G401.6 (cell line): ENCODE measurements at regions not wholly inside any gene's neighbourhood (a gene's known extent, or its start where the extent isn't known, plus 50 kb on each side); places are given as distances from the start of the nearest gene placed in this dataset.

Experiments used
- FAIRE-seq: peaks from 2 replicates; lab custom pipeline; 2012; peaks lifted over from hg19 to GRCh38; lab: Jason Lieb, UNC

DNA sequence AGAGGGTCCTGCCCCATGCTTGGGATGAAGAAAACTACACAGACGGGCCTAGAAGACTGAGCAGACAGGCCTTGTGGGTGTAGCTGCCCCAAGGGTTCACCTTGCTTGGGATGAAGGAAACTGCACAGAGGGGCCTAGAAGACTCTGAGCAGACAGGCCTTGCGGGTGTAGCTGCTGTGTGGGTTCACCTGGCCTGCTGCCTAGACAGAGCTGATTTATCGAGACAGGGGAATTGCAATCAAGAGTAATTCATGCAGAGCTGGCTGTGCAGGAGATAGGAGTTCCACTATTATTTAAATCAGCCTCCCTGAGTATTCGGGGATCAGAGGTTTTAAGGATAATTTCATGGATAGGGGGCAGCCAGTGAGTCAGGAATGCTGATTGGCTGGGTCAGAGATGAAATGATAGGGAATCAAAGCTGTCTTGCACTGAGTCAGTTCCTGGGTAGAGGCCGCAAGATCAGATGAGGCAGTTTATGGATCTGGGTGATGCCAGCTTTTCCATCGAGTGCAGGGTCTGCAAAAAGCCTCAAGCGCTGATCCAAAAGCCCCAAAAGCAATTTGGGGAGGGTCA is 341.4 kb downstream of the GALR1 start:
- no peak for FAIRE-seq

DNA sequence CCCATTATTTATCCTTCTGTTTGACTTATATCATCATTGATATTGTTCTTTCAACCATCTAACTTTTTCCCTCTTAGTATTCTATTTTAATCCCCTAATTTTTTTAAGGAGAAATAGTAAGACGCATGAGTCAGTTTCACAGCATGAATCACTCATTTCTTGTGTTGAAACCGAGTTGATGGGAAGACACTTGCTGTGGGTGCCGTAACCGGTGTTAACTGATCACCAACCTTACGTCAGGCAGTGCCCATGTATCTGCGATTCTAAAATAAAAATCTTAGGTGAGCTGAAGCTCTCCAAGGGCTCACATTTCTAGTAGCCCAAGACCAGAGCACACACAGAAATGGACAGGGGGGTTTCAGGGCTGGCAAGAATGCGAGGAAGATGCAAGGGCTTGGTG is 348.1 kb downstream of the GALR1 start:
- FAIRE-seq, result no peak

GRCh38 chr18:77600674-77601073 is 351.0 kb downstream of the GALR1 start:
- no peak for FAIRE-seq

GRCh38 chr18:77601567-77601966 is 351.9 kb downstream of the GALR1 start:
- no peak for FAIRE-seq

DNA sequence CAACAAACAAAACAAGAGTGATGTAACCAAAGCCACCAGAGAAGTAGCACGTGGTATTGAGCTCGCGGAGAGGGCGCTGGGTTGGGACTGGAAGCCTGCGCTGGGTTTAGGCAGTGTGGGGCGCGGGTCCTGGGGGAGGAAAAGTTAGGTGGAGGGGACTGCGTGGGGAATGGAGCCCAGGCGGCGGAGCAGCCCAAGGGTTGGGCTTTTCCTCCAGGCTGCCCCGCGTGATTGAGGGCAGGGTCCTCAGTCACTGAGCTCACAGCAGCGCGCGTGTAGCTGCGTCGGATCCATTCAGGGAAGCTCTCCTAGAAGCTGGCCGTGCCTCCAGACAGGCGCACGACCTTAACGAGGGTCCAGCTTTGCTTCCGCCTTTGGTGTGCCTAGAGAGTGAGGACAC is 357.4 kb downstream of the GALR1 start:
- no peak for FAIRE-seq

- no peak for FAIRE-seq
Observed at GRCh38 chr18:77608807-77609206, 359.2 kb downstream of the GALR1 start.

- no peak for FAIRE-seq
Observed at GRCh38 chr18:77617694-77618093, 368.0 kb downstream of the GALR1 start.

DNA sequence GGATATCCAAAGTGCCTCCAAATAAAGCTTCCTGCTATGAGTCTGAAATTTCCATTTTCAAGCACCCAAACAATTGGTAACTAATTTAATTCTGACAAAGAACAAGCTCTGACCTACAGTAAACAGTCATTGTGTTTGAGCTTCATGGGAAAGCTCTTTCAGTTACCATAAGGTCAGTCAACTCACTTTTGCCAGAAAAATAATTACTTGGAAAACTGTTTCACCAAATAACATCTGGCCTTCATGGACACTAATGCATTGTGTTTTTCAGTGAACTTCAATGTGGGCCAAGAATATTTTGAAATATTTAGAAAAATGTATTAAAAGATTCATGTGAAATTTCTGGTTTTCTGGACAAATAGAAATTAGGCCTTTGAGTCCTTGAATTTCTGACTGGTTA is 369.9 kb downstream of the GALR1 start:
- no peak for FAIRE-seq

DNA sequence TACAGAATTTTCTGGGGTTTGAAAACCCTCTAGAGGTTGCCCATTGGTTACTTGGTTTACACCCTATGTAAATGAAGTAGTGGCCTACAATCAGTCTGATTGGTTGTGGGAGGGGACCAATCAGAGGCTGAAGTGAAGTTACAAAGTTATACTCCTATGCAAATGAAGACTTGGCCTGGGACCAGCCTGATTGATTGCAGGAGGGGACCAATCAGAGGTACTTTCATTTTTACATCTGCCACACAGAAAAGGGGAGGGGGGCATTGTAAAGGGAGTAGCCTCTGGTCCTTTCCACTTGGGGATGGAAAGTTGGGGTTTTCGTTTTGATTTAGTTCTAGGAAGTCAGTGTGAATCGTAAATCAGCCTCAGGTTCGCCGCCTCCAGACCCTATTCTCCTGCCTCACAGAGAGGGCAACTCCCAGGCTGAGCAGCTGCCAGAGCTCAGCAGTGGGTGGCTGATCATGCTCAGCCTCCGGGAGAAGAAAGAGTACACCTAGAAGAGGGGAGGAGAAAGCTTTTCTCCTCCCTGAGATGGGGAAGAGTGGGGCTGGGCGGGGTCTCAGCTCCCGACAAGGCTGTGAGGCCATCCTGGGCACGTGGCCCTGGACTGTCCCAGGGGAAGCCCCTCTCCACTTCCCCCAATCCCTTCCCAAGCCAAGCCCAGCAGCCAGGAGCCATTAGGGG is 372.5 kb downstream of the GALR1 start:
- no peak for FAIRE-seq

GRCh38 chr18:77632758-77633157 is 383.1 kb downstream of the GALR1 start:
- no peak for FAIRE-seq

DNA sequence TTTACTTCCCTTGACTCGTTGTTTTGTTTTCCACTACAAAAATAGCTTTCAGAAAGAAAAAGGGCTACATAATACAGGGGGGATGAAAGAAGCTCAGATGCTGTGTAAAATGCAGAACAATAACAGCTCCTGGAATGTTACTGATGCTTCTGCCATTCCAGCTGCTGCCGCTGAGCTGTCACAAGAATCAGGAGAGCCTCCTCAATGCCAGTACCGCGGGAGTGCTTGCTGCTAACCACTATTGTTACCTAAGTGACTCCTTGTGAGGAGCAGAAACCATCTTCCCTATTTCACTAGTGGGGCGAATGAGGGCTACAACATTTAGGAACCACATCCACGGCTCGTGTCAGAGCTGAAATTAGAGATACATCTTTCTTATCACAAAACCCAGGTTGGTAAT is 384.8 kb downstream of the GALR1 start:
- FAIRE-seq, result no peak

DNA sequence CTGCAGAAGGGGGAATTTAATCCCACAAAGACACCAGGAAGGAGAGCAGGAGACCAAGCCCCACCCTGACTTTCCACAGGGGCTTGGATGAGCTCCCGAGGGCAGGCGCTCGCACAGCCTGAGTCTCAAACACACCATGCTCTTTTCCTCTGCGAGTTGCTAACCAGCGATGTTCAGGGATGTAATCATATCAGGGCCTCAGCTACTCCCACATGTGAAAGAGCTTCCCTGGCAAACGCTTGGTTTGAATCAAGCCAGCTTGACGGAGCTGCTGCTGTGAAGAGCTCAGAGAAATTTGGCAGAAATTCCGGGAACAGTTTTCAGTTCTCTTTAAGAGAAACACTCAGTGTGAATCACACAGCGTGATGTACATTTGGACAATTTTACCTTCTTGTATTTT is 385.8 kb downstream of the GALR1 start:
- FAIRE-seq, result no peak

- no peak for FAIRE-seq
Observed at GRCh38 chr18:77635858-77636257, 386.2 kb downstream of the GALR1 start.

DNA sequence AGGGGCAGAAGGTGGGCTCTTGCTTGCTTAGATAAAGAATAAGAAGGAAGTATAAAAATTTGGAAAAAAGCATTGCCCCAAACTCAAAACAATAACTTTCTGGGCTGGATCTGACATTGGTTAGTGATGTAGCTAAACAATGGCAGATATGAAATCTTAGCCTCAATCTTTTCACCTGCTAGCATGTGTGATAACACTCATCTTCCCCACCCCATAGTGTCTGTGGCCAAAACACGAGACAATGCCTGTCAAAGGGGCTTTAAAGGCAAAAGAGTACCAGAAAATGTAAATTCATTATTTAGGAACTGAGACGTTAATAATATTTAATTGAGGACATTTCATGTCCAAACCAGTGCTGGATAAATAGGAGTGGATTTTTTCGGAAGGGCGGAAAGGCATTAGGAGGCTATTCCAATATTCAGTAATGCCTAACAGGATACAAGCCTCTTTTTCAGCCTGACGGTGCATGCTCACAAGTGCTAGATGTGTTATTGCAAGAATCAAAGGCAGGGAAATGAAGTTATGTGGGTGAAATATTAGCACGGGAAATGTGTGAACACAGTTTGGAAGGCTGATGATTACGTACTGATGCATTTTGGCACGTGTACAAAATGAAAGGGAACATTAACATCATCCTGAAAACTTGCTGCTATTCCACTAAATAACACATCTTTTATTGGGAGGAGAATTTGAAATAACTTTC is 395.7 kb downstream of the GALR1 start:
- no peak for FAIRE-seq

DNA sequence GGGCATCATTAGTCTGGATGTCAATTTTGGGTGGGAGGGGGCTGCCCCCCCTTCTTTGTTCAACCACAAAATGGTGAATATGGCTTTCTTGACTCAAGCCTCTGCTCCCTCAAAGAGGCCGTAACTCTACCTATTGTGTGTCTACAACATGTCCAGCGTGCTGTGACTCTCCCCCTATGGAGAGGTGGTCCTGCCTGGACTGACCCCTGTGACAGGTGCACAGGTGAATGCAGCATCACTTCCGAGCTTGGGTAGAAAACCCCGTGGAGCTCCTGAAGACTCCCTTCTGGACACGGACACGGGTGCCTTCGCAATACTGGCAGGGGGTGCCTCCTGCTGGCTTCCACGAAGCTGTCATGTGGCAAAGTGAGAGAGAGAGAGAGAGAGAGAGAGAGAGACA is 397.8 kb downstream of the GALR1 start:
- no peak for FAIRE-seq

GRCh38 chr18:77648411-77648810 is 398.8 kb downstream of the GALR1 start:
- FAIRE-seq, result no peak

- FAIRE-seq, result no peak
Observed at GRCh38 chr18:77650799-77651385, 401.2 kb downstream of the GALR1 start.

GRCh38 chr18:77651441-77651840 is 401.8 kb downstream of the GALR1 start:
- FAIRE-seq, result no peak

GRCh38 chr18:77653792-77654191 is 404.1 kb downstream of the GALR1 start:
- no peak for FAIRE-seq

DNA sequence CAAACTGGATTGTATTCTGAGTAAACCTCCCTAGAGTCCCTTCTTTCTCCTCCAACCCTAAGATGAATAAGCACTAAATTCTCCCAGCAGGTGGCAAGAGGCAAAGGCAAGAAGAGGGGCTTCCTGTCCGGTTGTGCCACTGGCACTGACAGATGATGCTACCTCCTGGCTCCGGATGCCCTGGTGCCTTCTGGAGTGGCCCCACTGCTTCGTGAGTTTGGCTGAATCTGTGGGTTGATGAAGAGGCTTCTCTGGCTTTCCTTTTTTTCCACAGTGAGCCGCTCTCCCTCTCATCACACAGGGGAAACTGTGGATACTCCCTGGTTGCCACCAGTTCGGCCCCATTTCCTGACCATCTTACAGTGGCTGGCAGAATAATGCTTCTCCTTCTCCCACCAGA is 404.7 kb downstream of the GALR1 start:
- FAIRE-seq, result no peak

GRCh38 chr18:77657651-77658298 is 408.1 kb downstream of the GALR1 start:
- FAIRE-seq, result no peak

- no peak for FAIRE-seq
Observed at GRCh38 chr18:77658299-77658662, 408.6 kb downstream of the GALR1 start.
